Activated naive CD4-positive, alpha-beta T cell treated with anti-CD3 and anti-CD28 coated beads for 36 hours (primary cell): ENCODE measurements at regions not wholly inside any gene's neighbourhood (a gene's known extent, or its start where the extent isn't known, plus 50 kb on each side); places are given as distances from the start of the nearest gene placed in this dataset.
"Not testable (repeated sequence)": the region's sequence is repeated elsewhere in the genome, so short reads cannot be mapped to it uniquely, and the experiment has no call there.

Experiments used
- CTCF ChIA-PET: fragments of 350-600 bp; sonication (Branson Sonifier 250); formaldehyde crosslinking; loops from one replicate; lab custom pipeline; 2021; ENCODE audit warnings: antibody characterized with exemption; lab: Charles Lee
- DNase-seq: peaks from one replicate; pipeline ENCODE4 v3.0.0-alpha.2; 2020
- H3K27ac Mint-ChIP-seq: one replicate; pipeline ENCODE4 v1.8.0; 2021; ENCODE audit warnings: mild to moderate bottlenecking, mixed read lengths
- H3K27me3 Mint-ChIP-seq: one replicate; pipeline ENCODE4 v1.8.0; 2021; ENCODE audit warnings: low read depth, mixed read lengths
- H3K36me3 Mint-ChIP-seq: one replicate; pipeline ENCODE4 v1.8.0; 2021; ENCODE audit warnings: low read depth, mixed read lengths
- H3K4me1 Mint-ChIP-seq: one replicate; pipeline ENCODE4 v1.8.0; 2021; ENCODE audit warnings: low read depth, mixed read lengths
- H3K4me3 Mint-ChIP-seq: one replicate; pipeline ENCODE4 v1.8.0; 2021; ENCODE audit warnings: mild to moderate bottlenecking, moderate library complexity, mixed read lengths
- H3K9me3 Mint-ChIP-seq: one replicate; pipeline ENCODE4 v1.8.0; 2021; ENCODE audit warnings: mixed read lengths
- intact Hi-C: fragments of 100-400 bp; cut with micrococcal nuclease; formaldehyde crosslinking; loops from one replicate; pipeline ENCODE4 v1.15.1; 2023

- CTCF ChIA-PET = interaction anchor here (0.6 to 1.9 kb wide), 20 partner anchors 9 to 1078 kb away, joined by 3 to 14 read pairs (median 4); no protein-coding TSS in a partner anchor
- Mint-ChIP-seq H3K9me3 (peaks cover 2% of the 10 kb centered on the region), H3K27me3 (no peaks in the 10 kb centered on the region), H3K4me1 (peaks cover 41% of the 10 kb centered on the region), H3K36me3 (no peaks in the 10 kb centered on the region), H3K4me3 (no peak overlapping the region), H3K27ac (no peak overlapping the region)
- peak; percentile 56 for DNase-seq
- intact Hi-C loops = loop anchor here (1.0 to 10.0 kb wide), 11 partner anchors 191 to 1378 kb away; no protein-coding TSS in a partner anchor
These were observed 531.1 kb upstream of the STEAP1 start for GRCh38 chr7:89623018-89623672.

- H3K27me3 Mint-ChIP-seq, H3K4me3 Mint-ChIP-seq, H3K27ac Mint-ChIP-seq, H3K36me3 Mint-ChIP-seq, H3K9me3 Mint-ChIP-seq: not testable (repeated sequence)
- DNase-seq = peak; percentile 12
- H3K4me1 Mint-ChIP-seq = peaks cover 34% of the 10 kb centered on the region
- intact Hi-C loops = loop anchor here (5.0 to 10.0 kb wide), 6 partner anchors 192 to 657 kb away; no protein-coding TSS in a partner anchor
- CTCF ChIA-PET = interaction anchor here (1.4 kb wide), 1 partner anchor 361 kb away, joined by 4 read pairs; no protein-coding TSS in a partner anchor
These were observed 530.1 kb upstream of the STEAP1 start for GRCh38 chr7:89624155-89624554.

- DNase-seq = no peak
- intact Hi-C loops = no loop called here
- H3K4me3 Mint-ChIP-seq = no peak overlapping the region
- H3K9me3 Mint-ChIP-seq = no peaks in the 10 kb centered on the region
- no peaks in the 10 kb centered on the region for H3K4me1 Mint-ChIP-seq
- H3K27me3 Mint-ChIP-seq = peaks cover 5% of the 10 kb centered on the region
- no peaks in the 10 kb centered on the region for H3K36me3 Mint-ChIP-seq
- CTCF ChIA-PET = no interaction called here
- H3K27ac Mint-ChIP-seq = no peak overlapping the region
These were observed 505.8 kb upstream of the STEAP1 start for GRCh38 chr7:89648509-89648908.

- Mint-ChIP-seq H3K27me3 (peaks cover 2% of the 10 kb centered on the region), H3K4me1 (peaks cover 2% of the 10 kb centered on the region), H3K9me3 (no peaks in the 10 kb centered on the region), H3K36me3 (no peaks in the 10 kb centered on the region), H3K4me3 (no peak overlapping the region), H3K27ac (no peak overlapping the region)
- no peak for DNase-seq
- CTCF ChIA-PET = interaction anchor here (0.6 to 1.1 kb wide), 3 partner anchors 15 to 123 kb away, joined by 3 to 6 read pairs (median 4); no protein-coding TSS in a partner anchor
- intact Hi-C loops = no loop called here
These were observed 498.3 kb upstream of the STEAP1 start for GRCh38 chr7:89655946-89656345.

GRCh38 chr7:89661876-89662275, 492.4 kb upstream of the STEAP1 start:
- Mint-ChIP-seq H3K27me3 (no peaks in the 10 kb centered on the region), H3K9me3 (no peaks in the 10 kb centered on the region), H3K4me3 (no peak overlapping the region), H3K4me1 (no peaks in the 10 kb centered on the region), H3K27ac (no peak overlapping the region), H3K36me3 (no peaks in the 10 kb centered on the region)
- CTCF ChIA-PET = no interaction called here
- no peak for DNase-seq
- intact Hi-C loops = no loop called here

- CTCF ChIA-PET = no interaction called here
- Mint-ChIP-seq H3K36me3 (no peaks in the 10 kb centered on the region), H3K4me1 (no peaks in the 10 kb centered on the region), H3K27me3 (no peaks in the 10 kb centered on the region), H3K4me3 (no peak overlapping the region), H3K27ac (no peak overlapping the region), H3K9me3 (no peaks in the 10 kb centered on the region)
- intact Hi-C loops = no loop called here
- DNase-seq = no peak
These were observed 488.0 kb upstream of the STEAP1 start for GRCh38 chr7:89666136-89666835.

GRCh38 chr7:89680161-89680560, 474.1 kb upstream of the STEAP1 start:
- intact Hi-C loops = no loop called here
- H3K4me1 Mint-ChIP-seq = no peaks in the 10 kb centered on the region
- no peaks in the 10 kb centered on the region for H3K36me3 Mint-ChIP-seq
- no peak for DNase-seq
- CTCF ChIA-PET = no interaction called here
- no peak overlapping the region for H3K27ac Mint-ChIP-seq
- peaks cover 17% of the 10 kb centered on the region for H3K27me3 Mint-ChIP-seq
- no peak overlapping the region for H3K4me3 Mint-ChIP-seq
- H3K9me3 Mint-ChIP-seq = no peaks in the 10 kb centered on the region

GRCh38 chr7:89681448-89681847, 472.8 kb upstream of the STEAP1 start:
- no peaks in the 10 kb centered on the region for H3K4me1 Mint-ChIP-seq
- peaks cover 12% of the 10 kb centered on the region for H3K27me3 Mint-ChIP-seq
- DNase-seq = no peak
- CTCF ChIA-PET = no interaction called here
- intact Hi-C loops = no loop called here
- H3K36me3 Mint-ChIP-seq = no peaks in the 10 kb centered on the region
- no peak overlapping the region for H3K4me3 Mint-ChIP-seq
- H3K27ac Mint-ChIP-seq = no peak overlapping the region
- no peaks in the 10 kb centered on the region for H3K9me3 Mint-ChIP-seq

GRCh38 chr7:89685287-89685686, 469.0 kb upstream of the STEAP1 start:
- H3K9me3 Mint-ChIP-seq = no peaks in the 10 kb centered on the region
- H3K4me1 Mint-ChIP-seq = no peaks in the 10 kb centered on the region
- peaks cover 2% of the 10 kb centered on the region for H3K27me3 Mint-ChIP-seq
- H3K36me3 Mint-ChIP-seq = no peaks in the 10 kb centered on the region
- DNase-seq = no peak
- CTCF ChIA-PET = no interaction called here
- H3K27ac Mint-ChIP-seq = no peak overlapping the region
- H3K4me3 Mint-ChIP-seq = no peak overlapping the region
- intact Hi-C loops = no loop called here

- DNase-seq = no peak
- Mint-ChIP-seq H3K27ac (no peak overlapping the region), H3K4me1 (no peaks in the 10 kb centered on the region), H3K27me3 (peaks cover 2% of the 10 kb centered on the region), H3K4me3 (no peak overlapping the region), H3K36me3 (no peaks in the 10 kb centered on the region), H3K9me3 (no peaks in the 10 kb centered on the region)
- intact Hi-C loops = no loop called here
- CTCF ChIA-PET = no interaction called here
These were observed 467.1 kb upstream of the STEAP1 start for GRCh38 chr7:89687211-89687610.

GRCh38 chr7:89695241-89695640, 459.0 kb upstream of the STEAP1 start:
- Mint-ChIP-seq H3K4me3 (no peak overlapping the region), H3K36me3 (no peaks in the 10 kb centered on the region), H3K9me3 (peaks cover 6% of the 10 kb centered on the region), H3K27ac (no peak overlapping the region), H3K4me1 (no peaks in the 10 kb centered on the region), H3K27me3 (no peaks in the 10 kb centered on the region)
- DNase-seq = no peak
- intact Hi-C loops = no loop called here
- CTCF ChIA-PET = no interaction called here

- H3K9me3 Mint-ChIP-seq = no peaks in the 10 kb centered on the region
- H3K27me3 Mint-ChIP-seq = peaks cover 6% of the 10 kb centered on the region
- no peak overlapping the region for H3K4me3 Mint-ChIP-seq
- no peak overlapping the region for H3K27ac Mint-ChIP-seq
- DNase-seq = no peak
- no peaks in the 10 kb centered on the region for H3K36me3 Mint-ChIP-seq
- CTCF ChIA-PET = no interaction called here
- intact Hi-C loops = no loop called here
- H3K4me1 Mint-ChIP-seq = no peaks in the 10 kb centered on the region
These were observed 440.1 kb upstream of the STEAP1 start for GRCh38 chr7:89714131-89714530.

GRCh38 chr7:89718941-89719340, 435.3 kb upstream of the STEAP1 start:
- CTCF ChIA-PET, H3K9me3 Mint-ChIP-seq, H3K27ac Mint-ChIP-seq, intact Hi-C loops, H3K27me3 Mint-ChIP-seq, H3K4me3 Mint-ChIP-seq, H3K4me1 Mint-ChIP-seq, DNase-seq, H3K36me3 Mint-ChIP-seq: not testable (repeated sequence)
